HepG2 (cell line): ENCODE measurements at regions not wholly inside any gene's neighbourhood (a gene's known extent, or its start where the extent isn't known, plus 50 kb on each side); places are given as distances from the start of the nearest gene placed in this dataset.

Experiments used
- ARNTL ChIP-seq: sonication (generic); formaldehyde crosslinking; IDR thresholded peaks from 2 replicates; pipeline ENCODE4 v1.4.0; 2020; ENCODE audit warnings: mild to moderate bottlenecking, missing genetic modification reagents
- BHLHE40 ChIP-seq: IDR thresholded peaks from 2 replicates; pipeline ENCODE4 v1.6.1; 2011; ENCODE audit warnings: low read length, improper control_type of control experiment
- CREM ChIP-seq, 2 experiments: sonication (generic) in 1 of 2; formaldehyde crosslinking in 1 of 2; IDR thresholded peaks; 2 replicates each; pipeline versions ENCODE4 v1.4.0 to v1.6.1; 2016 to 2020; ENCODE audit warnings: antibody characterized with exemption in 1 of 2, mild to moderate bottlenecking in 1 of 2, missing genetic modification reagents in 1 of 2
- FOXK1 ChIP-seq: sonication (generic); formaldehyde crosslinking; IDR thresholded peaks from 2 replicates; pipeline ENCODE4 v1.4.0; 2020; ENCODE audit warnings: low read depth, missing genetic modification reagents, borderline replicate concordance
- RNF2 ChIP-seq: fragments of 450-650 bp; conservative IDR thresholded peaks from 2 replicates; pipeline ENCODE4 v1.6.1; 2016; ENCODE audit warnings: low read depth
- U2AF1 ChIP-seq: fragments of 200-400 bp; formaldehyde crosslinking; optimal IDR thresholded peaks from 2 replicates; pipeline ENCODE3; 2017; ENCODE audit warnings: mild to moderate bottlenecking, low read depth, low read length
- XBP1 ChIP-seq: sonication (generic); formaldehyde crosslinking; IDR thresholded peaks from 2 replicates; pipeline ENCODE4 v1.5.0; 2020; ENCODE audit warnings: missing genetic modification reagents
- ZFP82 ChIP-seq: sonication (generic); formaldehyde crosslinking; IDR thresholded peaks from 2 replicates; pipeline ENCODE4 v1.5.1; 2020; ENCODE audit warnings: mild to moderate bottlenecking, missing genetic modification reagents, borderline replicate concordance
- ZNF296 ChIP-seq: sonication (generic); formaldehyde crosslinking; conservative IDR thresholded peaks from 2 replicates; pipeline ENCODE4 v1.5.0; 2020; ENCODE audit warnings: mild to moderate bottlenecking, missing genetic modification reagents
- ZNF614 ChIP-seq: IDR thresholded peaks from 2 replicates; pipeline ENCODE4 v1.6.1; 2018; ENCODE audit warnings: missing biosample characterization, missing genetic modification reagents, inconsistent platforms, borderline replicate concordance
- TF ChIP-seq, protein P1 (sequence below): sonication (generic); formaldehyde crosslinking; IDR thresholded peaks from 2 replicates; pipeline ENCODE4 v1.8.1; 2023; ENCODE audit warnings: mild to moderate bottlenecking, inconsistent platforms, moderate library complexity, missing genetic modification reagents, borderline replicate concordance
- TF ChIP-seq, protein P2 (sequence below): sonication (generic); formaldehyde crosslinking; IDR thresholded peaks from 2 replicates; pipeline ENCODE4 v1.4.0; 2020; ENCODE audit warnings: missing genetic modification reagents
- TF ChIP-seq, protein P3 (sequence below): sonication (generic); formaldehyde crosslinking; IDR thresholded peaks from 2 replicates; pipeline ENCODE4 v1.5.0; 2020; ENCODE audit warnings: mild to moderate bottlenecking, missing genetic modification reagents, moderate library complexity
- TF ChIP-seq, protein P4 (sequence below): sonication (generic); formaldehyde crosslinking; IDR thresholded peaks from 2 replicates; pipeline ENCODE4 v1.4.0; 2020; ENCODE audit warnings: mild to moderate bottlenecking, missing genetic modification reagents

DNA sequence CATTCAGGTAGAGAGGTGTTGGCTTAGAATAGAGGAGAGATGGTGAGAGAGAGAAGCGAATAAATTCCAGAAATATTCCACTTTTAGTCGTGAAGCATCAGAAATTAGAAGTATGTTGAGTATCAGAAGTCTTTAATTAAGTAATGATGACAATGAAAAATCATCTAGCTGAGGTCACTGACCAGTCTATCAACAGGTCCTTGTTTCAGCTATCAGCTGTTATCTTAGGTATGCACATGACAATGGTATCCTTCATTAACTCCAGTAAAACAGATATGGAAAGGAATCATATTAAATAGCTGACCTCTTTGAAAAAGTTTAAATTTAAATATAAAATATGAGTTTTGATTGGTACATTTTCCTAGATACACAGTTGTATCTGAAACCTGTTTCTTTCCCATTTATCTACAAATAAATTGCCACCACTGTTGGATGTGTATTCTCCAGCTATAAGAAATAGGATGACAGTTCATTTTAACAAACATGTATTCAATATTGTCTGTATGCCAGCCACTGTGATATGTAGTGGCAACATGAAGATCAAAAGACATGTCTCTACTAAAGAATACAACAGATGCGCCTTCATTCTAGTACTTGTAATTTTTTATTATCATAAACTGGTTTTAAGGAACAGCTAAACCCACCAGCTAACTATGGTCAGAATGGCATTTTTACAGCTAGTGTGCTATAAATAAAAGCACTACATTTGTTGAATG is 424.2 kb upstream of the DCN start:
- TF ChIP-seq ZNF296 (CRISPR knock-in tag) = no peak
- TF ChIP-seq, protein P1, sequence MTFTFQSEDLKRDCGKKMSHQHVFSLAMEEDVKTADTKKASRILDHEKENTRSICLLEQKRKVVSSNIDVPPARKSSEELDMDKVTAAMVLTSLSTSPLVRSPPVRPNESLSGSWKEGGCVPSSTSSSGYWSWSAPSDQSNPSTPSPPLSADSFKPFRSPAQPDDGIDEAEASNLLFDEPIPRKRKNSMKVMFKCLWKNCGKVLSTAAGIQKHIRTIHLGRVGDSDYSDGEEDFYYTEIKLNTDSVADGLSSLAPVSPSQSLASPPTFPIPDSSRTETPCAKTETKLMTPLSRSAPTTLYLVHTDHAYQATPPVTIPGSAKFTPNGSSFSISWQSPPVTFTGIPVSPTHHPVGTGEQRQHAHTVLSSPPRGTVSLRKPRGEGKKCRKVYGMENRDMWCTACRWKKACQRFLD (CRISPR knock-in tag) = no peak
- no peak for TF ChIP-seq CREM (IDR thresholded peaks at IDR 0.05)
- TF ChIP-seq CREM (CRISPR knock-in tag; IDR thresholded peaks at IDR 0.05) = no peak
- TF ChIP-seq, protein P2, sequence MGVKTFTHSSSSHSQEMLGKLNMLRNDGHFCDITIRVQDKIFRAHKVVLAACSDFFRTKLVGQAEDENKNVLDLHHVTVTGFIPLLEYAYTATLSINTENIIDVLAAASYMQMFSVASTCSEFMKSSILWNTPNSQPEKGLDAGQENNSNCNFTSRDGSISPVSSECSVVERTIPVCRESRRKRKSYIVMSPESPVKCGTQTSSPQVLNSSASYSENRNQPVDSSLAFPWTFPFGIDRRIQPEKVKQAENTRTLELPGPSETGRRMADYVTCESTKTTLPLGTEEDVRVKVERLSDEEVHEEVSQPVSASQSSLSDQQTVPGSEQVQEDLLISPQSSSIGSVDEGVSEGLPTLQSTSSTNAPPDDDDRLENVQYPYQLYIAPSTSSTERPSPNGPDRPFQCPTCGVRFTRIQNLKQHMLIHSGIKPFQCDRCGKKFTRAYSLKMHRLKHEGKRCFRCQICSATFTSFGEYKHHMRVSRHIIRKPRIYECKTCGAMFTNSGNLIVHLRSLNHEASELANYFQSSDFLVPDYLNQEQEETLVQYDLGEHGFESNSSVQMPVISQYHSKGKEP (CRISPR knock-in tag) = no peak
- TF ChIP-seq U2AF1 = no peak
- TF ChIP-seq, protein P3, sequence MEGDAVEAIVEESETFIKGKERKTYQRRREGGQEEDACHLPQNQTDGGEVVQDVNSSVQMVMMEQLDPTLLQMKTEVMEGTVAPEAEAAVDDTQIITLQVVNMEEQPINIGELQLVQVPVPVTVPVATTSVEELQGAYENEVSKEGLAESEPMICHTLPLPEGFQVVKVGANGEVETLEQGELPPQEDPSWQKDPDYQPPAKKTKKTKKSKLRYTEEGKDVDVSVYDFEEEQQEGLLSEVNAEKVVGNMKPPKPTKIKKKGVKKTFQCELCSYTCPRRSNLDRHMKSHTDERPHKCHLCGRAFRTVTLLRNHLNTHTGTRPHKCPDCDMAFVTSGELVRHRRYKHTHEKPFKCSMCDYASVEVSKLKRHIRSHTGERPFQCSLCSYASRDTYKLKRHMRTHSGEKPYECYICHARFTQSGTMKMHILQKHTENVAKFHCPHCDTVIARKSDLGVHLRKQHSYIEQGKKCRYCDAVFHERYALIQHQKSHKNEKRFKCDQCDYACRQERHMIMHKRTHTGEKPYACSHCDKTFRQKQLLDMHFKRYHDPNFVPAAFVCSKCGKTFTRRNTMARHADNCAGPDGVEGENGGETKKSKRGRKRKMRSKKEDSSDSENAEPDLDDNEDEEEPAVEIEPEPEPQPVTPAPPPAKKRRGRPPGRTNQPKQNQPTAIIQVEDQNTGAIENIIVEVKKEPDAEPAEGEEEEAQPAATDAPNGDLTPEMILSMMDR (CRISPR knock-in tag) = no peak
- TF ChIP-seq, protein P4, sequence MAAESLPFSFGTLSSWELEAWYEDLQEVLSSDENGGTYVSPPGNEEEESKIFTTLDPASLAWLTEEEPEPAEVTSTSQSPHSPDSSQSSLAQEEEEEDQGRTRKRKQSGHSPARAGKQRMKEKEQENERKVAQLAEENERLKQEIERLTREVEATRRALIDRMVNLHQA = no peak
- no peak for TF ChIP-seq BHLHE40
- no peak for TF ChIP-seq ARNTL (CRISPR knock-in tag)
- no peak for TF ChIP-seq FOXK1 (CRISPR knock-in tag)
- no peak for TF ChIP-seq RNF2
- TF ChIP-seq ZNF614 (CRISPR knock-in tag) = no peak
- TF ChIP-seq ZFP82 (CRISPR knock-in tag) = no peak
- TF ChIP-seq XBP1 = no peak
